ENCODE measurements at regions not wholly inside any gene's neighbourhood (a gene's known extent, or its start where the extent isn't known, plus 50 kb on each side); places are given as distances from the start of the nearest gene placed in this dataset.

DNA sequence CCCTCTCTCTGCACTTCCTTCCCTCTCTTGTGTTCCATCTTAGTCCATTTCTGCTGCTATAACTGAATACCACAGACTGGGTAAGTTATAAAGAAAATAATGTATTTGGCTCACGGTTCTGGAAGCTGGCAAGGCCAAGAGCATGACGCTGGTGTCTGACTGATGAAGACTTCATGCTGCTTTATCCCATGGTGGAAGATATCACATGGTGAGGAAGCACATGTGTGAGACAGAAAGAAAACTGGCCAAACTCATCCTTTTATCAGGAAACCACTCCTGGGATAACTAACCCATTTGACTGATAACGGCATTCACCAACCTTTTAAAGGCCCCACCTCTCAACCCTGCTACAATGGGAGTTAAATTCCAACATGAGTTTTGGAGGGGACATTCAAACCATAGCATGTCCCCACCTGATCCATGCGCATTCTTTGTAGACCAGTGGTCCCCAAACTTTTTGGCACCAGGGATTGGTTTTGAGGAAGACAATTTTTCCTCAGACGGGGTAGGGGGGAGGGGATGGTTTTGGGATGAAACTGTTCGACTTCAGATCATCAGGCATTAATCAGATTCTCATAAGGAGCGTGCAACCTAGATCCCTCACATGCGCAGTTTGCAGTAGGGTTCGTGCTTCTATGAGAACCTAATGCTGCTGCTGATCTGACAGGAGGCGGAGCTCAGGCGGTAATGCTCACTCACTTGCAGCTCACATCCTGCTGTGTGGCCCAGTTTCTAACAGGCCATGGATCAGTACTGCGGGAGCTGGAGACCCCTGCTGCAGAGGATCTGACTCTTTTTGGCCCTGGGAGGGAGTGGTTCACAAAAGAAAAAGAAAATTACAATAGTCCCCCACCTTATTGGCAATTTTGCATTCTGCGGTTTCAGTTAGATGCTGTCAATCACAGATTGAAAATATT lies 61.6 kb upstream of the SMOX start:
- H3F3A ChIP-seq (ENCODE audit: insufficient read depth, low read length) = no peaks in the 10 kb centered on the region
- TF ChIP-seq, protein P1, sequence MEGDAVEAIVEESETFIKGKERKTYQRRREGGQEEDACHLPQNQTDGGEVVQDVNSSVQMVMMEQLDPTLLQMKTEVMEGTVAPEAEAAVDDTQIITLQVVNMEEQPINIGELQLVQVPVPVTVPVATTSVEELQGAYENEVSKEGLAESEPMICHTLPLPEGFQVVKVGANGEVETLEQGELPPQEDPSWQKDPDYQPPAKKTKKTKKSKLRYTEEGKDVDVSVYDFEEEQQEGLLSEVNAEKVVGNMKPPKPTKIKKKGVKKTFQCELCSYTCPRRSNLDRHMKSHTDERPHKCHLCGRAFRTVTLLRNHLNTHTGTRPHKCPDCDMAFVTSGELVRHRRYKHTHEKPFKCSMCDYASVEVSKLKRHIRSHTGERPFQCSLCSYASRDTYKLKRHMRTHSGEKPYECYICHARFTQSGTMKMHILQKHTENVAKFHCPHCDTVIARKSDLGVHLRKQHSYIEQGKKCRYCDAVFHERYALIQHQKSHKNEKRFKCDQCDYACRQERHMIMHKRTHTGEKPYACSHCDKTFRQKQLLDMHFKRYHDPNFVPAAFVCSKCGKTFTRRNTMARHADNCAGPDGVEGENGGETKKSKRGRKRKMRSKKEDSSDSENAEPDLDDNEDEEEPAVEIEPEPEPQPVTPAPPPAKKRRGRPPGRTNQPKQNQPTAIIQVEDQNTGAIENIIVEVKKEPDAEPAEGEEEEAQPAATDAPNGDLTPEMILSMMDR (IDR thresholded peaks at IDR 0.05; ENCODE audit: low read length) = no peak
- no peak for TF ChIP-seq EZH2 (IDR thresholded peaks at IDR 0.05; ENCODE audit: borderline replicate concordance, low read length)
- peaks cover 4% of the 10 kb centered on the region for H3K4me1 ChIP-seq (ENCODE audit: insufficient read depth, low read length, severe bottlenecking)
- H3K9ac ChIP-seq (ENCODE audit: low read length) = no peak overlapping the region
- no peak overlapping the region for H3K4me3 ChIP-seq (ENCODE audit: low read depth, low read length, poor library complexity, severe bottlenecking)
- no peak overlapping the region for H3K27ac ChIP-seq (ENCODE audit: low read depth, low read length, poor library complexity, severe bottlenecking)
- no peak overlapping the region for H3K4me2 ChIP-seq (ENCODE audit: low read length)
- no peak overlapping the region for H2AFZ ChIP-seq (ENCODE audit: low read length)
- no peaks in the 10 kb centered on the region for H3K9me3 ChIP-seq (ENCODE audit: low read length)
- no peaks in the 10 kb centered on the region for H3K9me2 ChIP-seq (ENCODE audit: low read depth, low read length)
- no peaks in the 10 kb centered on the region for H3K36me3 ChIP-seq (ENCODE audit: insufficient read depth, low read length)
- H3K27me3 ChIP-seq (ENCODE audit: insufficient read depth, low read length) = no peaks in the 10 kb centered on the region
- H3K79me2 ChIP-seq (ENCODE audit: insufficient read depth, low read length) = no peaks in the 10 kb centered on the region
- H4K20me1 ChIP-seq (ENCODE audit: insufficient read depth, low read length) = no peaks in the 10 kb centered on the region

DNA sequence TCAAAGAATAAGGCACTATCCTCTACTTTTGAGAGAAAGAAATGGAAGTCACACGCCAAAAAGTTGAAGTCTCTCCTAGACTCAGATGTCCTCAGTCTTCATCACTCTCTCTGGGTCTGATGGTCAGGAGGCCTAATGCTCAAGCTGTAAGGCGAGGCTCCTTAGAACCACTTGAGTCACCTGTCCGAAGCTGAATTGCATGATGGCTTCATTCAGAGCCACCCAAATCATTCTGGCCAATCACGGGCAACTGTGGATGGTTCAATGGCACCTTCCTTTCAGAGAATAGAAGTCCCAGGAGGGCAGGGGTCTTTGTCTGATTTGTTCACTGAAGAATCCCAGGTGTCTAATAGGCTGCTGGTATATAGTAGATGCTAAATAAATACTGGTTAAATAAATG lies 63.9 kb upstream of the SMOX start:
- H2AFZ ChIP-seq (ENCODE audit: low read length) = no peak overlapping the region
- no peaks in the 10 kb centered on the region for H3F3A ChIP-seq (ENCODE audit: insufficient read depth, low read length)
- H3K4me3 ChIP-seq (ENCODE audit: low read depth, low read length, poor library complexity, severe bottlenecking) = no peak overlapping the region
- H3K27me3 ChIP-seq (ENCODE audit: insufficient read depth, low read length) = no peaks in the 10 kb centered on the region
- H3K4me1 ChIP-seq (ENCODE audit: insufficient read depth, low read length, severe bottlenecking) = peaks cover 4% of the 10 kb centered on the region
- H3K27ac ChIP-seq (ENCODE audit: low read depth, low read length, poor library complexity, severe bottlenecking) = no peak overlapping the region
- no peaks in the 10 kb centered on the region for H3K9me2 ChIP-seq (ENCODE audit: low read depth, low read length)
- H3K79me2 ChIP-seq (ENCODE audit: insufficient read depth, low read length) = no peaks in the 10 kb centered on the region
- H3K9me3 ChIP-seq (ENCODE audit: low read length) = 0 out of 2 replicates have a peak, but pooled peaks cover 3% of the 10 kb centered on the region
- no peak overlapping the region for H3K9ac ChIP-seq (ENCODE audit: low read length)
- no peak overlapping the region for H3K4me2 ChIP-seq (ENCODE audit: low read length)
- no peaks in the 10 kb centered on the region for H3K36me3 ChIP-seq (ENCODE audit: insufficient read depth, low read length)
- TF ChIP-seq, protein P1 (IDR thresholded peaks at IDR 0.05; ENCODE audit: low read length) = no peak
- TF ChIP-seq EZH2 (IDR thresholded peaks at IDR 0.05; ENCODE audit: borderline replicate concordance, low read length) = no peak
- H4K20me1 ChIP-seq (ENCODE audit: insufficient read depth, low read length) = no peaks in the 10 kb centered on the region

DNA sequence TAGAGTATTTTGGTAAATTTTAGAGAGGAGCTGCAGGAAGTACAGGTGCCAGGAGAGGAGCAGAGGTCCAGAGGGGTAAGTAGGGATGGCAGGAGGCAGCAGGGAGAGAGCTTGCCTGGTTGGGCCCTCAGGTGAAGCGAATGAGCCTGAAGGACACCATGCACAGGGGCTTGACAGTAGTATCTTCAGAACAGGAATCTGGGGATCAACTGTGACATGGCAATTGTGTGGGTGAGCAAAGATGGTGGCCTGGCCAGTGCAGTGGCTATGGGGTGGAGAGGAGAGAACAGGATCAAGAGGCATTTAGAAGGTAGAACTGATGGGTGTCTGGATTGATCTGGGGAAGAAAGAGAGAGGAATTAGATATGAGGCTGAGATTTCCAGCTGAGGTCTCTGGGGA lies 64.5 kb upstream of the SMOX start:
- Histone ChIP-seq H3K4me2 (ENCODE audit: low read length) (no peak overlapping the region), H3K4me1 (ENCODE audit: insufficient read depth, low read length, severe bottlenecking) (peaks cover 4% of the 10 kb centered on the region)

More for the DNA sequence above, 64.5 kb upstream of the SMOX start:
- Histone ChIP-seq H3K27me3 (ENCODE audit: insufficient read depth, low read length) (no peaks in the 10 kb centered on the region), H3K4me3 (ENCODE audit: low read depth, low read length, poor library complexity, severe bottlenecking) (no peak overlapping the region), H3K9me3 (ENCODE audit: low read length) (0 out of 2 replicates have a peak, but pooled peaks cover 3% of the 10 kb centered on the region), H3K9me2 (ENCODE audit: low read depth, low read length) (no peaks in the 10 kb centered on the region), H4K20me1 (ENCODE audit: insufficient read depth, low read length) (no peaks in the 10 kb centered on the region), H3K79me2 (ENCODE audit: insufficient read depth, low read length) (no peaks in the 10 kb centered on the region), H3K9ac (ENCODE audit: low read length) (no peak overlapping the region), H3F3A (ENCODE audit: insufficient read depth, low read length) (no peaks in the 10 kb centered on the region), H3K36me3 (ENCODE audit: insufficient read depth, low read length) (no peaks in the 10 kb centered on the region), H3K27ac (ENCODE audit: low read depth, low read length, poor library complexity, severe bottlenecking) (no peak overlapping the region), H2AFZ (ENCODE audit: low read length) (no peak overlapping the region)
- no peak for TF ChIP-seq EZH2 (IDR thresholded peaks at IDR 0.05; ENCODE audit: borderline replicate concordance, low read length)
- TF ChIP-seq, protein P1 (IDR thresholded peaks at IDR 0.05; ENCODE audit: low read length) = no peak
